ENCODE measurements at regions not wholly inside any gene's neighbourhood (a gene's known extent, or its start where the extent isn't known, plus 50 kb on each side); places are given as distances from the start of the nearest gene placed in this dataset.

DNA sequence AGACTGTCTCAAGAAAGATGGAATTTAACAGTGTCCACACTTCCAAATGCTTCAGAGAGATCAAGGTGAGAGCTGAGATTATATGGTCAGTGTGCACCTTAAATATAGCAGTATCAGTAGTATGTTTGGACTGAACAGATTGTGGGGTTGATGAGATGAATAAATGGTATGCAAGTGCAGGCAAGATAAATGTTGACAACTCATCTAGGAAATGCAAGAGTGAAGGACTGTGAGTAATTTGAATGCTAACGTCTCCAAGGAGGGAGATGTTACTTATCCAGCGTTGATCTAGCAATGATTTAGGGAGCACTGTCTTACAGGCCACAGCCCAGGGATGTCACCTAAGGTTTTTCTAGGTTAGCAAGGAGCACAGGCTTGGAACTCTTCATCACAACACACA lies 170.7 kb upstream of the GALNT2 start:
- H4K20me1 ChIP-seq (ENCODE audit: insufficient read depth, low read length) = no peaks in the 10 kb centered on the region
- no peaks in the 10 kb centered on the region for H3K9me3 ChIP-seq (ENCODE audit: insufficient read depth, low read length)
- no peak overlapping the region for H3K27ac ChIP-seq (ENCODE audit: low read length)
- peaks cover 32% of the 10 kb centered on the region for H3K27me3 ChIP-seq (ENCODE audit: low read depth, low read length)
- no peaks in the 10 kb centered on the region for H3K79me2 ChIP-seq (ENCODE audit: low read length)
- no peak overlapping the region for H3K4me3 ChIP-seq (ENCODE audit: low read length)
- TF ChIP-seq EZH2phosphoT487 (IDR thresholded peaks at IDR 0.05; ENCODE audit: low read depth) = no peak
- TF ChIP-seq, protein P1, sequence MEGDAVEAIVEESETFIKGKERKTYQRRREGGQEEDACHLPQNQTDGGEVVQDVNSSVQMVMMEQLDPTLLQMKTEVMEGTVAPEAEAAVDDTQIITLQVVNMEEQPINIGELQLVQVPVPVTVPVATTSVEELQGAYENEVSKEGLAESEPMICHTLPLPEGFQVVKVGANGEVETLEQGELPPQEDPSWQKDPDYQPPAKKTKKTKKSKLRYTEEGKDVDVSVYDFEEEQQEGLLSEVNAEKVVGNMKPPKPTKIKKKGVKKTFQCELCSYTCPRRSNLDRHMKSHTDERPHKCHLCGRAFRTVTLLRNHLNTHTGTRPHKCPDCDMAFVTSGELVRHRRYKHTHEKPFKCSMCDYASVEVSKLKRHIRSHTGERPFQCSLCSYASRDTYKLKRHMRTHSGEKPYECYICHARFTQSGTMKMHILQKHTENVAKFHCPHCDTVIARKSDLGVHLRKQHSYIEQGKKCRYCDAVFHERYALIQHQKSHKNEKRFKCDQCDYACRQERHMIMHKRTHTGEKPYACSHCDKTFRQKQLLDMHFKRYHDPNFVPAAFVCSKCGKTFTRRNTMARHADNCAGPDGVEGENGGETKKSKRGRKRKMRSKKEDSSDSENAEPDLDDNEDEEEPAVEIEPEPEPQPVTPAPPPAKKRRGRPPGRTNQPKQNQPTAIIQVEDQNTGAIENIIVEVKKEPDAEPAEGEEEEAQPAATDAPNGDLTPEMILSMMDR (IDR thresholded peaks at IDR 0.05; ENCODE audit: low read depth, low read length) = no peak
- no peak overlapping the region for H3K4me2 ChIP-seq (ENCODE audit: low read length)
- H3K9ac ChIP-seq (ENCODE audit: low read length) = no peak overlapping the region
- H3K36me3 ChIP-seq (replicated peaks; ENCODE audit: low read depth, low read length) = no peaks in the 10 kb centered on the region
- H3K4me1 ChIP-seq (ENCODE audit: low read length) = no peaks in the 10 kb centered on the region
- H2AFZ ChIP-seq (ENCODE audit: low read depth, low read length) = no peak overlapping the region

DNA sequence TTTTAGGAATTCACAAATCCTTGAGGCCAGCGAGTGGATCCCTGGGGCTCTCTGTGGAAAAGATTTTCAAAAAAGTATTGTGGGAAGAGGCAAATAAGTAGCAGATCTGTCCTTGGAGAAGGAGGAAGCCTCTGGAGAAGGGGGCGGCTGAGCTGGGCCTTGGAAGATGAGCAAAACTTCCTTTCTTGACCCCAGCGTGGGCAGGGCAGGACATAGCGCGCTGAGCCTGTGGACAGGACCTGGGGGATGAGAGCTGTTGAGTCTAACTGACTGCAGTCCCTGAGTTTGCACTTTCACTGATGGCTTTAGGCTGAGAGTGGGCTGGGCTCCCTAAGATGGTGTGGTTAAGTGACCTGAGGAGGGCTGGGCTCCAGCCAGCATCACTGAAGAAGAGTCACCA lies 170.2 kb upstream of the GALNT2 start:
- Histone ChIP-seq H3K27ac (ENCODE audit: low read length) (no peak overlapping the region), H3K4me1 (ENCODE audit: low read length) (no peaks in the 10 kb centered on the region), H3K9ac (ENCODE audit: low read length) (no peak overlapping the region), H3K4me3 (ENCODE audit: low read length) (no peak overlapping the region), H4K20me1 (ENCODE audit: insufficient read depth, low read length) (no peaks in the 10 kb centered on the region), H3K4me2 (ENCODE audit: low read length) (no peak overlapping the region), H2AFZ (ENCODE audit: low read depth, low read length) (no peak overlapping the region), H3K79me2 (ENCODE audit: low read length) (no peaks in the 10 kb centered on the region), H3K27me3 (ENCODE audit: low read depth, low read length) (peaks cover 36% of the 10 kb centered on the region), H3K9me3 (ENCODE audit: insufficient read depth, low read length) (no peaks in the 10 kb centered on the region), H3K36me3 (replicated peaks; ENCODE audit: low read depth, low read length) (no peaks in the 10 kb centered on the region)
- TF ChIP-seq, protein P1 (IDR thresholded peaks at IDR 0.05; ENCODE audit: low read depth, low read length) = no peak
- no peak for TF ChIP-seq EZH2phosphoT487 (IDR thresholded peaks at IDR 0.05; ENCODE audit: low read depth)

DNA sequence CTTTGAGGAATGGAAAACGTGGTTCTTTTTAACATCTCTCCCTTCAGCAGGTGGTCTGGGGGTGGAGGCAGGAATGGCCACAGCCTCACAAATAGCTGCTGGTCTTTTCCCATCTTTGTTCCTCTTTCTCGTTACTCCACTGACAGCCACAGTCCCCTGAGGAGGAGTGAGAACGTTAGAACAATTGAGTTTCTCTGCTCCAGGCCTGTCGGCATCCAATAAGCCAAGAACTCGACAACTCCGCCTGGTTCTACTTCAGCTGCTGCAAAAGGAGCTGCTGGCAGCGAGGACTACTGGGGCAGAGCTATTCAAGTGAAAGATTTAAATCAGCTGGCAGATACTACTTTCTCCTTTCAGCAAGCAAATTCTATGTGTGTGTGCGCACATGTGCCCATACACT lies 169.5 kb upstream of the GALNT2 start:
- H3K9ac ChIP-seq (ENCODE audit: low read length) = no peak overlapping the region
- H3K9me3 ChIP-seq (ENCODE audit: insufficient read depth, low read length) = no peaks in the 10 kb centered on the region
- no peak overlapping the region for H3K27ac ChIP-seq (ENCODE audit: low read length)
- H3K79me2 ChIP-seq (ENCODE audit: low read length) = no peaks in the 10 kb centered on the region
- no peak overlapping the region for H2AFZ ChIP-seq (ENCODE audit: low read depth, low read length)
- H3K36me3 ChIP-seq (replicated peaks; ENCODE audit: low read depth, low read length) = no peaks in the 10 kb centered on the region
- H4K20me1 ChIP-seq (ENCODE audit: insufficient read depth, low read length) = no peaks in the 10 kb centered on the region
- no peak overlapping the region for H3K4me3 ChIP-seq (ENCODE audit: low read length)
- TF ChIP-seq EZH2phosphoT487 (IDR thresholded peaks at IDR 0.05; ENCODE audit: low read depth) = no peak
- TF ChIP-seq, protein P1 (IDR thresholded peaks at IDR 0.05; ENCODE audit: low read depth, low read length) = no peak
- H3K4me2 ChIP-seq (ENCODE audit: low read length) = no peak overlapping the region
- H3K27me3 ChIP-seq (ENCODE audit: low read depth, low read length) = peaks cover 37% of the 10 kb centered on the region
- H3K4me1 ChIP-seq (ENCODE audit: low read length) = no peaks in the 10 kb centered on the region

DNA sequence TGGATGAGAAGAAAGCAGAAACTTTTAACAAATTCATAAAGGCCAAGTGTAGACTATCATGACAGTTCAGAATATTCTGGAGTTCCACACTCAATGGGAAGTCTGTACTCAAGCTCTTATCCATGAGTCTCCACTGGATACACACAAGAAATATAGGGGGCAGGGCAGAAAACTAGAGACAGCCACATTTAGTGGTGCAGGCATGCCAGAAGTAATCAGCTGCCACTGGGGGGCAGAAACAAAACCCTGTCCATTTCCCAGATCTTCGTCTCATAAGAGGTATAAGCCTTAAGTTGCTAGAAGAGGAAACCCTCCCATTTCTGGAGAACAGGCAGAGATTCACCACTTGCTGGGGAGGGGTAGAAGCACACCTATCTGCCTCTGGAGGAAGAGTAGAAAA lies 166.8 kb upstream of the GALNT2 start:
- H3K4me2 ChIP-seq (ENCODE audit: low read length) = no peak overlapping the region
- no peaks in the 10 kb centered on the region for H3K79me2 ChIP-seq (ENCODE audit: low read length)
- peaks cover 34% of the 10 kb centered on the region for H3K27me3 ChIP-seq (ENCODE audit: low read depth, low read length)
- H3K4me3 ChIP-seq (ENCODE audit: low read length) = no peak overlapping the region
- TF ChIP-seq, protein P1 (IDR thresholded peaks at IDR 0.05; ENCODE audit: low read depth, low read length) = peak; percentile 6; the same call in 1 of the 2 replicates
- no peak for TF ChIP-seq EZH2phosphoT487 (IDR thresholded peaks at IDR 0.05; ENCODE audit: low read depth)
- no peak overlapping the region for H2AFZ ChIP-seq (ENCODE audit: low read depth, low read length)
- no peaks in the 10 kb centered on the region for H3K36me3 ChIP-seq (replicated peaks; ENCODE audit: low read depth, low read length)
- H3K4me1 ChIP-seq (ENCODE audit: low read length) = no peaks in the 10 kb centered on the region
- H4K20me1 ChIP-seq (ENCODE audit: insufficient read depth, low read length) = no peaks in the 10 kb centered on the region
- H3K9me3 ChIP-seq (ENCODE audit: insufficient read depth, low read length) = no peaks in the 10 kb centered on the region
- H3K27ac ChIP-seq (ENCODE audit: low read length) = no peak overlapping the region
- H3K9ac ChIP-seq (ENCODE audit: low read length) = no peak overlapping the region

Measured in OCI-LY3 (cell line).